ENCODE measurements at regions not wholly inside any gene's neighbourhood (a gene's known extent, or its start where the extent isn't known, plus 50 kb on each side); places are given as distances from the start of the nearest gene placed in this dataset.

DNA sequence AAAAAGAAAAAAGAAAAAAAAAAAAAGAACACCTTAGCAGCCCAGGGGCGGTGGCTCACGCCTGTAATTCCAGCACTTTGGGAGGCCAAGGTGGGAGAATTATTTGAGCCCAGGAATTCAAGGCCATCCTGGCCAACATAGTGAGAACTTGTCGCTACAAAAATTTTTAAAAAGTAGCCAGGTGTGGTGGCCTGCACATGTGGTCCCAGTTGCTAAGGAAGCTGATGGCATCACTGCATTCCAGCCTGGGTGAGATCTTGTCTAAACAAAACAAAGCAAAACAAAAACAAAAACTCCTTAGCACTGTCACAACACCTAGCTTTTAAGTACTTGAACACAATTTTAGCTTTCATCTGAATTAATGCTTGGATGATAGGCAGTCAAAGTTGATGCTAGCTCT is 86.3 kb upstream of the MKLN1 start:
- POLR2A ChIA-PET, result no interaction called here
- H3K4me1 ChIP-seq (ENCODE audit: control insufficient read depth, extremely low read depth, insufficient read depth, low read length), result peaks cover 25% of the 10 kb centered on the region
- no peak overlapping the region for H3K9ac ChIP-seq (replicated peaks; ENCODE audit: extremely low read depth, insufficient read depth, low read length)
- H3K4me2 ChIP-seq (ENCODE audit: insufficient read depth, low read length), result no peak overlapping the region
- H3K9me1 ChIP-seq (replicated peaks; ENCODE audit: control insufficient read depth, extremely low read depth, insufficient read depth, low read length), result no peaks in the 10 kb centered on the region
- CTCF ChIA-PET, result no interaction called here
- dilution Hi-C loops (cut with MboI; ENCODE audit: extremely low pct_ligation_motif_present, low sequenced_read_pairs) (no loop called here), intact Hi-C loops (cut with micrococcal nuclease) (no loop called here)
- H3K27me3 ChIP-seq (ENCODE audit: control insufficient read depth in 2 of 2, insufficient read depth in 2 of 2, low read length in 2 of 2), result no peaks in the 10 kb centered on the region
- no peaks in the 10 kb centered on the region for H3K9me3 ChIP-seq (replicated peaks; ENCODE audit: control insufficient read depth, insufficient read depth, low read length)
- FAIRE-seq (no peak), DNase-seq (ENCODE audit: low read depth, low spot score) (no peak)
- no peak for TF ChIP-seq EZH2 (IDR thresholded peaks at IDR 0.05; ENCODE audit: borderline replicate concordance, low read depth, low read length, severe bottlenecking)
- no peak for TF ChIP-seq FOS (IDR thresholded peaks at IDR 0.05; ENCODE audit: borderline replicate concordance, insufficient read depth, low read length)
- TF ChIP-seq, protein P1, sequence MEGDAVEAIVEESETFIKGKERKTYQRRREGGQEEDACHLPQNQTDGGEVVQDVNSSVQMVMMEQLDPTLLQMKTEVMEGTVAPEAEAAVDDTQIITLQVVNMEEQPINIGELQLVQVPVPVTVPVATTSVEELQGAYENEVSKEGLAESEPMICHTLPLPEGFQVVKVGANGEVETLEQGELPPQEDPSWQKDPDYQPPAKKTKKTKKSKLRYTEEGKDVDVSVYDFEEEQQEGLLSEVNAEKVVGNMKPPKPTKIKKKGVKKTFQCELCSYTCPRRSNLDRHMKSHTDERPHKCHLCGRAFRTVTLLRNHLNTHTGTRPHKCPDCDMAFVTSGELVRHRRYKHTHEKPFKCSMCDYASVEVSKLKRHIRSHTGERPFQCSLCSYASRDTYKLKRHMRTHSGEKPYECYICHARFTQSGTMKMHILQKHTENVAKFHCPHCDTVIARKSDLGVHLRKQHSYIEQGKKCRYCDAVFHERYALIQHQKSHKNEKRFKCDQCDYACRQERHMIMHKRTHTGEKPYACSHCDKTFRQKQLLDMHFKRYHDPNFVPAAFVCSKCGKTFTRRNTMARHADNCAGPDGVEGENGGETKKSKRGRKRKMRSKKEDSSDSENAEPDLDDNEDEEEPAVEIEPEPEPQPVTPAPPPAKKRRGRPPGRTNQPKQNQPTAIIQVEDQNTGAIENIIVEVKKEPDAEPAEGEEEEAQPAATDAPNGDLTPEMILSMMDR (IDR thresholded peaks at IDR 0.05; ENCODE audit: extremely low read depth in 1 of 2, insufficient read depth in 1 of 2, low read depth in 1 of 2, low read length in 2 of 2), result no peak
- TF ChIP-seq, protein P2, sequence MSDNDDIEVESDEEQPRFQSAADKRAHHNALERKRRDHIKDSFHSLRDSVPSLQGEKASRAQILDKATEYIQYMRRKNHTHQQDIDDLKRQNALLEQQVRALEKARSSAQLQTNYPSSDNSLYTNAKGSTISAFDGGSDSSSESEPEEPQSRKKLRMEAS (IDR thresholded peaks at IDR 0.05; ENCODE audit: insufficient read depth, insufficient read length), result no peak
- TF ChIP-seq MYC (IDR thresholded peaks at IDR 0.05; ENCODE audit: low read depth, low read length), result no peak
- TF ChIP-seq POLR2A (IDR thresholded peaks at IDR 0.05; ENCODE audit: low read depth, low read length), result no peak
- TF ChIP-seq JUN (IDR thresholded peaks at IDR 0.05; ENCODE audit: borderline replicate concordance, insufficient read depth, insufficient read length, low read depth), result no peak
- TF ChIP-seq GATA2 (IDR thresholded peaks at IDR 0.05; ENCODE audit: insufficient read depth, insufficient read length, low read depth, low read length), result no peak
- TF ChIP-seq POLR2AphosphoS5 (IDR thresholded peaks at IDR 0.05; ENCODE audit: insufficient read depth, low read depth, low read length), result no peak
- H4K20me1 ChIP-seq (replicated peaks; ENCODE audit: control insufficient read depth, extremely low read depth, insufficient read depth, low read length), result no peaks in the 10 kb centered on the region
- no peaks in the 10 kb centered on the region for H3K36me3 ChIP-seq (ENCODE audit: control insufficient read depth in 2 of 2, extremely low read depth in 1 of 2, insufficient read depth in 2 of 2, low read length in 2 of 2)
- H3K27ac ChIP-seq (ENCODE audit: insufficient read depth, low read depth, low read length), result no peak overlapping the region
- no peaks in the 10 kb centered on the region for H3K79me2 ChIP-seq (ENCODE audit: control insufficient read depth, insufficient read depth, low read length)
- no peak overlapping the region for H3K4me3 ChIP-seq (replicated peaks in 1 of 3; ENCODE audit: insufficient read depth in 1 of 3, low read depth in 1 of 3, low read length in 3 of 3)
- no peak overlapping the region for H2AFZ ChIP-seq (ENCODE audit: low read depth, low read length)
- BruUV-seq (replicated peaks), result no TSS peak
